Eye (tissue), 1 donor: ENCODE measurements at regions not wholly inside any gene's neighbourhood (a gene's known extent, or its start where the extent isn't known, plus 50 kb on each side); places are given as distances from the start of the nearest gene placed in this dataset.
A peak's percentile ranks its signal among the peaks of the same experiment; 100 is the strongest.
"Not testable (repeated sequence)": the region's sequence is repeated elsewhere in the genome, so short reads cannot be mapped to it uniquely, and the experiment has no call there.

Source experiments
- DNase-seq: peaks from one replicate; pipeline ENCODE4 v3.0.0-alpha.2; 2015

DNA sequence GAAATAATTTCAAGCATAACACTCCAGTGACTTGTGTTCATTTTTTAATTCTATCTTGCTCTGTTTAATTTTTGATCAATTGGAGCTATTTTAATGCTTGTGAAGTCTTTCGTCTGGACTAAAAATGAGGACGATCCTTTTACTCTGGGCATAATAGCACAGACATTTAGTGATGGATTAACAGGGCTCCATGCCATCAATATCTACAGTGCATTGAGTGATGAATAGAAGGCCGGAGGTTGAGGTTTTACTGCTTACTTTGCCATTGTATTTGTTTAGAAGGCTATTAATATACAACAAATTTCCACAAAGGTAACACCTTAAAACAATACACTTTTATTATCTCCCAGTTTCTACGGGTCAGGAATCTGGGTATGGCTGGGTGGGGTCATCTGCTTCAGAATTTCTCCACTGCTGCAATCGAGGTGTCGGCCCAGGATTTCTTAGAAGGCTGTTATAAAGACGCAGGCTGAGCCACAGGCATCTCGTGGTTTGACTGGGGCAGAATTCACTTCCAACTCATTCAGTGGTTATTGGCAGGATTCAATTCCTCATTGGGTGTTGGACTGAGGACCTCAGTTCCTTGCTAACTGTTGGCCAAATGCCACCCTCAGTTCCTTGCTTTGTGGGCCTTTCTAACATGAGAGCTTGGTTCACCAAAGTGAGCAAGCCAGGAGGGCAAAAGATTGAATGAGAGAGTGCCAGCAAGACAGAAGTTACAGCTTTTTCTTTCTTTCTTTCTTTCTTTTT lies 265.4 kb upstream of the VLDLR start:
- no peak for DNase-seq

GRCh38 chr9:2359891-2360471 lies 261.6 kb upstream of the VLDLR start:
- peak; percentile 85 for DNase-seq

DNA sequence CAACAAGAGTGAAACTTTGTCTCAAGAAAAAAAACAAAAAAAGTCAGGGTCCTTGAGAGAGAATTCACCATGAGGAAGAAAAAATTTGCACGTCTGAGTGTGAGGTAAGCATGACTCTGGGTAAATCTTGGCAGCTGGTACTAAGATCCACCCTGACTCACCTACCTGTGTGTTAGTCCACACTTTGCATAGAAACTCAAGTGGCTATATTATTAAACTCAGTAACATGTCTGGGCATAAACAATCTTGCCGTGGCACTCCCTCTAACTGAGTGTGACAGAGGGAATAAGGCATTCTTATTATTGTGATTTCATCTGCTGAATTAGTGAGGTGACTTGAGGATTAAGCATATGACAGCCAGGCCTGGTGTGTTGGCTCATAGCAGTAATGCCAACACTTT lies 259.4 kb upstream of the VLDLR start:
- no peak for DNase-seq

DNA sequence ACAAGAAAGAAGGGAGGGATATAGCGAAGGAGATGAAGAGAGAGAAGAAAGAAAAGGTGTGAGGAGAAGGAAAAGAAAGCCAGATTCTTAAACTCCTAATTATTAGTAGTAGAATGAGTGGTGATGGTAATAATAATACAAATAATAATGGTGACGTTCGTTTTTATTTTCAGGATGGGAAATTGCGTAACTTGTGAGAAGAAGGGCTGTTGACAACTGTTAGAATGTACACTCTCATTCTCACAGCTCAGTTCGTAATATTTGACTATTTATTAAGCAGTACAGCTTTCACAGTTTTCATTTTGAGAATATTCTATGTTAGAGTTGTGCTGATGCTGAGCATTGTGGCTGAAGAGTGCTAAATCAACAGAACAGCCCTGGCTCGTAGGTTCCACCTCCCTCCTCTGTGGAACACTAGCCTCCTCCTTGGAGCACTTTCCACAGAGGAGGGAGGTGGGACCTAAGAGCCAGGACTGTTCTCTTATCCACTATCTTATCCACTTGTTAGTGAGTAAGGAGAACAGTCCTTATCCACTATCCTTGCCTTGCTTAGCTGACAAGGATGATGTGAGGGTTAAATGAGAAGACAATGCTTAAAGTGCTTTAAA lies 258.3 kb upstream of the VLDLR start:
- no peak for DNase-seq

GRCh38 chr9:2363781-2364180 lies 257.8 kb upstream of the VLDLR start:
- no peak for DNase-seq

DNA sequence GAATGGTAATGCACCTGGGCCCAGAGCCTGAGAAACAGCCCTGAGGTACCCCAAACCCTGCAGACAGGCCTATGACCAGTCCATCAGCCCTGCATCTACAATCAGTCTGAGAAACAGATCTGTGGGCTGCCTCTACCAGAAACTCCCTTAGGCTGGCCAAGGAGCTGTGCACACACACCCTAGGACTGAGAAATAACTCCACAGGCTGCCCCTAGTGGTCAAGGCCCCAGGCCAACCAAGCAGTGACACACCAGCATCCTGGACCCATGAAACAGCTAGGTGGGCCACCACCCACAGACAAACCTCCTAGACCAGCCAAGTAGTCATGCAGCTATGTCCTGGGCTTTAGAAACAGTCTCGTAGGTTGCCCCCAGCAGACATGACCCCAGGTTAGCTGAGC lies 253.6 kb upstream of the VLDLR start:
- DNase-seq: no peak

- DNase-seq: no peak
Measured at GRCh38 chr9:2373648-2374047, 247.9 kb upstream of the VLDLR start.

DNA sequence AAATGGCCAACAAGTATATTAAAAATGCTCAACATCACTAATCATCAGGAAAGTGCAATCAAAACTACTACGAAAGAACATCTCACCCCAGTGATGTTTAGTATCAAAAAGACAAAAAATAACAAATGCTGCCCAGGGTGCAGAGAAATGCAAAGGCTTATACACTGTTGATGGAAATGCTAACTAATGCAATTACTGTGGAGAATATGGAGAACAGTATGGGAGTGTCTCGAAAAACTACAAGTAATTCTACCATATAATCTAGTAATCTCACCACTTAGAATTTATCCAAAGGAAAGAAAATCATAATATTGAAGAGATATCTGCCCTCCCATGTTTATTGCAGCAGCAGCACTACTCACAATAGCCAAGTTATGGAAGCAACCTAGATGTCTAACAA lies 246.5 kb upstream of the VLDLR start:
- DNase-seq: no peak

GRCh38 chr9:2377117-2377516 lies 244.5 kb upstream of the VLDLR start:
- no peak for DNase-seq

DNA sequence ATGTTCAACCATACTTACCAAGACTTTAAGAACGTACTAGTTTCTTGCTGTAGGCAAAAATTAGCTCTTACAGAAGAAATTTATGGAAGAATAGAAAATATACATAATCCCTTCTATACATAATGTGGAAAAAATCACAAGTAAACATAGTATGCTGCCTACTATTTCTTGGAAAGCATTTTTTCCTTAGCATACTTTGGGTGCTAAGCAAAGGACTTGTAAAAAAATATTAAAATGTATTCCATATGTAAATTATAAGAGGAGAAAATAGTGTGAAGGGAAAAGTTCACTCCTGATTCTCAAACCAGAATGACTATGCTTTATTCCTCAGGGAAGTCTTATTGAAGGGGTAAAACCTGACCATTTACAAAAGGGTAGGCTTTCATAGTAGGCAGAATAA lies 243.8 kb upstream of the VLDLR start:
- no peak for DNase-seq

GRCh38 chr9:2378266-2378665 lies 243.3 kb upstream of the VLDLR start:
- DNase-seq: no peak

GRCh38 chr9:2378816-2379215 lies 242.8 kb upstream of the VLDLR start:
- no peak for DNase-seq

DNA sequence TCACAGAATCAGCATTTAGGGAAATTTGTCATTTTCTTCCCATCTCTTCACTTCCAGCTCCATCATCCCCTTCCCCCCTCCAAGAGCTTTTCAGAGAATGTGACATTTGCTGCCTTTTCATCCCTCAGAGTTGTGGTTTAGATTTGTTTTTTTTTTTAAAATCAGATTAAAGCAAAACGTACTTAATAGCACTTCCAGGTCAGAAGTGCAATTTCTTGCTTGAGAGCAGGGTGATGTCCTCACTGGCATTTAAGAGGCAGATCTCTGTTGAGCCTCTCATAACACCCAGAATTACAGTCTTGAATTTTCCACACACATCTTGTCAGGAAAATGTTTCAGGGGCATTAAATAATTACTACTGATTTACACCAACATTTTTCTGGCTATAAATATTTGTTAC lies 236.8 kb upstream of the VLDLR start:
- no peak for DNase-seq

- DNase-seq: no peak
Measured at GRCh38 chr9:2385746-2386145, 235.8 kb upstream of the VLDLR start.

GRCh38 chr9:2386566-2386965 lies 235.0 kb upstream of the VLDLR start:
- DNase-seq: no peak

DNA sequence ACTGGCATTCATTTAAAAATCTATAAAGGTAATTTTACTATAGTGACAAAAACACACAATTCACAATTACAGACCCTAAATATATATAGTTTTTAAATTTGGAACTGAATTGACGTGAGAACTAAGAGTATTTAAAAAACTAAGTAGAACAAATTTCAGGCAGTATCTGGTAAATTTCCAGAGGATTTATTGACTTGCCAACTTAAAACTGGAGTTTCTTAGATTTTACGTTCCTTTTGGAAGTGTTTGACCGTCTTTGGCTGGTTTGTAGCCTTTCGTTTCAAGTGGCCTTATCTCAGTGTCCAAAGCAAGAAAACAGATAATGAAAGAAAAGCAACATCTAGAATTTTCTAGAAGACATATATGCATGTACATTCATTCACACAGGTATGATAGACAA lies 234.4 kb upstream of the VLDLR start:
- DNase-seq: no peak

GRCh38 chr9:2389404-2389803 lies 232.2 kb upstream of the VLDLR start:
- DNase-seq: peak; percentile 45

GRCh38 chr9:2390028-2390427 lies 231.6 kb upstream of the VLDLR start:
- no peak for DNase-seq

- DNase-seq: not testable (repeated sequence)
Measured at GRCh38 chr9:2391509-2392132, 230.0 kb upstream of the VLDLR start.

DNA sequence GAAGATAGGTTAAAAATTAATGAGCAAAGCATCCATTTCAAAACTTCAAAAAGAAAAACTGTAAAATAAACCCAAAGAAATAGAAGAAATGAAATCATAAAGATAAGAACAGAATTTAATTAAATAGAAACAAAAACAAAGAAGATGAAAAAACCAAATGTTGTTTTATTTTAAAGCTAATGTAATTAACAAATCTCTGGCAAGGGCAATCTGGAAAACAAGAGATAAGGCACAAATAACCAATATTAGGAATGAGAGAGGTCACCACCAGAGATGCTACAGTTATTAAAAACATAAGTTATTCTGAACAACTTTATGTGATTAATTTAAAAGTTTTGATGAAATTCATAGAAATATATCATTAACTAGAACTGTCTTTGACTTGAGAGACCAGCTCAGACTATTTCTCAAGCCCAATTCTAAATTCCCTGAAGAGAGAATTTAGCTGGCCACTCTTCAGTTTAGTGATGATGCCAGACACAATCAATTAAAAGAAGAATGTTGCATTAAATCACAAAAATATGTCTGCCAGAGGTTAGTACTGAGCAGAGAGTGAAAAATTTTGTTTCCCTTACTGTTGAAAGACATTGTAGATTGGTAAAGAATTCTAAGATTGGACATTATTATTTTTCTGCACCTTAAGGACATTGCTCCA lies 227.4 kb upstream of the VLDLR start:
- not testable (repeated sequence) for DNase-seq

- no peak for DNase-seq
Measured at GRCh38 chr9:2395814-2396612, 225.6 kb upstream of the VLDLR start.

DNA sequence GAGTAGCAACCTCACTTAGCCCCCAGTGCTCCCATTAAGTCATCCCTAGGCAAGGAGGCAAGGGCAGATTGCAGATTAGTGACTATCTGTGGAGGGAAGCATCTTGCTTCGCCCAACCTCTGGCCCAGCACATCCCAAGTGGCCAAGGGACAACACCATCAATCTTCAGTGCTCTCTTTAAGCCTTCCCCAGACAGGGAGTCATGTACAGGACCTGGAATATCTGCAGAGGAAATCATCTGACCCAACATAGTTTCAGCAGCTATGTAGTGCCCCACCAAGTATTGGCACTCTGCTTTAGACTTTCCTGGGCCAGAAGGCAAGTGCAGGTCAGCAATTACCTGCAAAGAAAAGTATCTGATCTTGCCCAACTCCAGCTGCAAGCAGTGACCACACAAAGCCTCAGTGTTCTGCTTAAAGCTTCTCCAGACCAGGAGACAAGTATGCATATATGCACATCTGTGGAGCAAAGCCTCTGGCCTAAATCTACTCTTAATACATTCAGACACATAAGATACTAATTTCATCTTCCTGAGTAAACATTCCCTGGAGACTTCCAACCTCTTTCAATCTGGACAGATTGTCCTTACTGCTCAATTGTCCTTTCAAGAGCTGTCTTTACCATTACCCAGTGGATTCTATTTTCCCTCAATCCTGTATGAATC lies 224.8 kb upstream of the VLDLR start:
- no peak for DNase-seq
